SH-SY5Y (cell line): ENCODE measurements at regions not wholly inside any gene's neighbourhood (a gene's known extent, or its start where the extent isn't known, plus 50 kb on each side); places are given as distances from the start of the nearest gene placed in this dataset.

Experiments used
- GATA2 ChIP-seq: IDR thresholded peaks from 2 replicates; pipeline ENCODE4 v1.6.1; 2011; ENCODE audit warnings: mild to moderate bottlenecking, low read depth, low read length
- GATA3 ChIP-seq: IDR thresholded peaks from 2 replicates; pipeline ENCODE4 v1.6.1; 2011; ENCODE audit warnings: low read depth, mild to moderate bottlenecking, low read length, moderate library complexity

- TF ChIP-seq GATA3 (no peak), GATA2 (no peak)
These were observed 152.9 kb downstream of the ARL4C start for GRCh38 chr2:234344012-234344411.
